Adrenal gland (tissue), 5 donors: ENCODE measurements at regions not wholly inside any gene's neighbourhood (a gene's known extent, or its start where the extent isn't known, plus 50 kb on each side); places are given as distances from the start of the nearest gene placed in this dataset.

ENCODE experiments used
- POLR2A ChIP-seq, 2 donors: fragments of 450-650 bp; IDR thresholded peaks; one replicate each; pipeline ENCODE4 v1.6.1; 2017; ENCODE audit warnings: antibody characterized with exemption in 2 of 2, mild to moderate bottlenecking in 2 of 2, moderate library complexity in 1 of 2
- TF ChIP-seq, protein P1 (sequence below), 6 experiments: fragments of 450-650 bp in 4 of 6; fragments of 200-600 bp in 2 of 6; sonication (generic) in 1 of 6; IDR thresholded peaks; 1 replicate in 5 of 6; 2 replicates in 1 of 6; pipeline versions ENCODE4 v1.5.1 to v1.8.0; 2016 to 2021; ENCODE audit warnings: antibody characterized with exemption in 6 of 6, mild to moderate bottlenecking in 2 of 6, moderate library complexity in 1 of 6
- donor health status: DM: no; HTN: no; CAD: no.

DNA sequence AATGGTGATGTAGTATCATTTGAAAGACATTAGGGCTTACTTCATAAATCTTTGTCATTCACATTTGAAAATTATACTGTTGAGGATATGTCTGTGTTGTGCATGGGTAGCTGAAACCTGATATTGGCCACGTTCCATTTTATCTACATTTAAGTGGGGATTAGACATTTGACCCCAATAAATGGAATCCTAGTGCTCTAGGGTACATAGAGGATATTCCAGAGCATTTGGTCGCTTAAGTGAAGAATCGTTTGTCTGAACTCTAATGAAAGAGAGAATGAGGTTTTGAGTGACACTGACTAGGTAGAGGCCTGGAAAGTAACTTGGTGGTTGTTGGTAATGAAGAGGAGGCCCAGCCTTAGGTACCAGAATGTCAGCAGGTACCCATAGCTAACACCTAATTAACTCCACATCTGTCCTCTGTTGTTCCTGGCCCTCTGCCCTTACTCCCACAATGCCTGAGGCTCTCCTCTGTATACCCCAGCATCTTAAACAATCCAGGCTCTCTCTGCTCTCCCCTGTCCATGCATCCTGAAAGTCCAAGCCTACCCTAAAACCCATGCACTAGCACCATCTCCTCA lies 299.5 kb upstream of the KLF3 start:
- TF ChIP-seq, protein P1, sequence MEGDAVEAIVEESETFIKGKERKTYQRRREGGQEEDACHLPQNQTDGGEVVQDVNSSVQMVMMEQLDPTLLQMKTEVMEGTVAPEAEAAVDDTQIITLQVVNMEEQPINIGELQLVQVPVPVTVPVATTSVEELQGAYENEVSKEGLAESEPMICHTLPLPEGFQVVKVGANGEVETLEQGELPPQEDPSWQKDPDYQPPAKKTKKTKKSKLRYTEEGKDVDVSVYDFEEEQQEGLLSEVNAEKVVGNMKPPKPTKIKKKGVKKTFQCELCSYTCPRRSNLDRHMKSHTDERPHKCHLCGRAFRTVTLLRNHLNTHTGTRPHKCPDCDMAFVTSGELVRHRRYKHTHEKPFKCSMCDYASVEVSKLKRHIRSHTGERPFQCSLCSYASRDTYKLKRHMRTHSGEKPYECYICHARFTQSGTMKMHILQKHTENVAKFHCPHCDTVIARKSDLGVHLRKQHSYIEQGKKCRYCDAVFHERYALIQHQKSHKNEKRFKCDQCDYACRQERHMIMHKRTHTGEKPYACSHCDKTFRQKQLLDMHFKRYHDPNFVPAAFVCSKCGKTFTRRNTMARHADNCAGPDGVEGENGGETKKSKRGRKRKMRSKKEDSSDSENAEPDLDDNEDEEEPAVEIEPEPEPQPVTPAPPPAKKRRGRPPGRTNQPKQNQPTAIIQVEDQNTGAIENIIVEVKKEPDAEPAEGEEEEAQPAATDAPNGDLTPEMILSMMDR (IDR thresholded peaks at IDR 0.05), result no peak
- TF ChIP-seq POLR2A (IDR thresholded peaks at IDR 0.05), result no peak
